CD14-positive monocyte (primary cell): ENCODE measurements at regions not wholly inside any gene's neighbourhood (a gene's known extent, or its start where the extent isn't known, plus 50 kb on each side); places are given as distances from the start of the nearest gene placed in this dataset.

Experiments
- DNase-seq, 3 donors: peaks; one replicate each; pipeline ENCODE4 v3.0.0-alpha.2; 2011 to 2022
- H2AFZ ChIP-seq: 2 replicates; pipeline ENCODE4 v1.6.0; 2012; ENCODE audit warnings: mild to moderate bottlenecking, low read depth, low read length, inconsistent platforms; ENCODE audit not compliant: insufficient read depth, poor library complexity, severe bottlenecking
- H3K27ac ChIP-seq, 2 donors: 1 replicate in 1 of 2; 2 replicates in 1 of 2; pipeline ENCODE4 v1.5.1; 2012 to 2013; ENCODE audit warnings: low read length in 2 of 2, control low read depth in 1 of 2, inconsistent platforms in 1 of 2, low read depth in 1 of 2, mild to moderate bottlenecking in 1 of 2
- H3K27me3 ChIP-seq, 2 donors: one replicate each; pipeline versions ENCODE4 v1.6.0 to v1.6.1; 2011 to 2013; ENCODE audit warnings: low read length in 2 of 2; ENCODE audit not compliant: control insufficient read depth in 2 of 2, insufficient read depth in 2 of 2
- H3K36me3 ChIP-seq, 2 donors: replicated peaks in 1 of 2; 1 replicate in 1 of 2; 2 replicates in 1 of 2; pipeline versions ENCODE4 v1.5.1 to v1.6.1; 2012 to 2013; ENCODE audit warnings: low read length in 2 of 2, control low read depth in 1 of 2, inconsistent platforms in 1 of 2, mild to moderate bottlenecking in 1 of 2; ENCODE audit not compliant: insufficient read depth in 2 of 2, control insufficient read depth in 1 of 2
- H3K4me1 ChIP-seq, 2 donors: 1 replicate in 1 of 2; 2 replicates in 1 of 2; pipeline versions ENCODE4 v1.5.1 to v1.6.1; 2012 to 2013; ENCODE audit warnings: low read length in 2 of 2, control low read depth in 1 of 2, inconsistent platforms in 1 of 2, mild to moderate bottlenecking in 1 of 2, moderate library complexity in 1 of 2; ENCODE audit not compliant: insufficient read depth in 2 of 2, control insufficient read depth in 1 of 2
- H3K4me2 ChIP-seq: replicated peaks from 2 replicates; pipeline ENCODE3; 2012; ENCODE audit warnings: low read length, moderate library complexity, mild to moderate bottlenecking; ENCODE audit not compliant: poor library complexity, severe bottlenecking; ENCODE audit errors: extremely low read depth
- H3K4me3 ChIP-seq, 3 experiments: fragments of 200-600 bp in 1 of 3; sonication (generic) in 1 of 3; replicated peaks in 1 of 3; 1 replicate in 2 of 3; 2 replicates in 1 of 3; pipeline ENCODE4 v1.5.1; 2011 to 2013; ENCODE audit warnings: low read length in 3 of 3, mild to moderate bottlenecking in 3 of 3, control low read depth in 2 of 3, low read depth in 2 of 3, inconsistent platforms in 1 of 3, moderate library complexity in 1 of 3
- H3K79me2 ChIP-seq: 2 replicates; pipeline ENCODE4 v1.6.0; 2012; ENCODE audit warnings: mild to moderate bottlenecking, control low read depth, inconsistent platforms, low read length, moderate library complexity; ENCODE audit not compliant: insufficient read depth
- H3K9ac ChIP-seq: 2 replicates; pipeline ENCODE4 v1.6.0; 2017; ENCODE audit warnings: low read length, mild to moderate bottlenecking; ENCODE audit not compliant: insufficient read depth, poor library complexity, severe bottlenecking
- H3K9me3 ChIP-seq, 2 donors: replicated peaks in 1 of 2; 1 replicate in 1 of 2; 2 replicates in 1 of 2; pipeline versions ENCODE4 v1.5.1 to v1.6.1; 2012 to 2013; ENCODE audit warnings: low read length in 2 of 2, control low read depth in 1 of 2; ENCODE audit not compliant: control insufficient read depth in 1 of 2, insufficient read depth in 1 of 2
- H4K20me1 ChIP-seq: 2 replicates; pipeline ENCODE4 v1.6.0; 2012; ENCODE audit warnings: mild to moderate bottlenecking, low read length, control low read depth, moderate library complexity; ENCODE audit not compliant: insufficient read depth
- H3K27ac Mint-ChIP-seq, 7 donors: one replicate each; pipeline ENCODE4 v1.8.0; 2020; ENCODE audit warnings: mild to moderate bottlenecking in 7 of 7, mixed read lengths in 7 of 7, moderate library complexity in 6 of 7, inconsistent platforms in 2 of 7
- H3K27me3 Mint-ChIP-seq, 3 donors: one replicate each; pipeline ENCODE4 v1.8.0; 2021 to 2022; ENCODE audit warnings: low read depth in 3 of 3, mild to moderate bottlenecking in 3 of 3, mixed read lengths in 3 of 3, moderate library complexity in 3 of 3, inconsistent platforms in 1 of 3
- H3K36me3 Mint-ChIP-seq, 2 donors: one replicate each; pipeline ENCODE4 v1.8.0; 2020; ENCODE audit warnings: mixed read lengths in 2 of 2, inconsistent platforms in 1 of 2, mild to moderate bottlenecking in 1 of 2
- H3K4me1 Mint-ChIP-seq: one replicate; pipeline ENCODE4 v1.8.0; 2020; ENCODE audit warnings: mild to moderate bottlenecking, mixed read lengths
- H3K4me3 Mint-ChIP-seq, 2 donors: one replicate each; pipeline ENCODE4 v1.8.0; 2020; ENCODE audit warnings: mild to moderate bottlenecking in 2 of 2, mixed read lengths in 2 of 2, moderate library complexity in 1 of 2
- H3K9me3 Mint-ChIP-seq, 7 donors: one replicate each; pipeline ENCODE4 v1.8.0; 2020 to 2022; ENCODE audit warnings: mixed read lengths in 7 of 7, mild to moderate bottlenecking in 6 of 7, moderate library complexity in 6 of 7, inconsistent platforms in 2 of 7
- WGBS: methylation state at CpG from one replicate; pipeline ENCODE4 v1.1.5; 2013; ENCODE audit warnings: missing lambda C conversion rate; ENCODE audit not compliant: insufficient coverage; 5-methylcytosine and 5-hydroxymethylcytosine counted together
- intact Hi-C, 2 donors: fragments of 100-400 bp; cut with micrococcal nuclease; formaldehyde crosslinking; loops; one replicate each; pipeline versions ENCODE4 v1.15.0 to v1.15.1; 2023
- TF ChIP-seq, protein P1 (sequence below): fragments of 200-600 bp; IDR thresholded peaks from one replicate; pipeline ENCODE4 v1.8.0; 2022; ENCODE audit warnings: antibody characterized with exemption, mild to moderate bottlenecking

DNA sequence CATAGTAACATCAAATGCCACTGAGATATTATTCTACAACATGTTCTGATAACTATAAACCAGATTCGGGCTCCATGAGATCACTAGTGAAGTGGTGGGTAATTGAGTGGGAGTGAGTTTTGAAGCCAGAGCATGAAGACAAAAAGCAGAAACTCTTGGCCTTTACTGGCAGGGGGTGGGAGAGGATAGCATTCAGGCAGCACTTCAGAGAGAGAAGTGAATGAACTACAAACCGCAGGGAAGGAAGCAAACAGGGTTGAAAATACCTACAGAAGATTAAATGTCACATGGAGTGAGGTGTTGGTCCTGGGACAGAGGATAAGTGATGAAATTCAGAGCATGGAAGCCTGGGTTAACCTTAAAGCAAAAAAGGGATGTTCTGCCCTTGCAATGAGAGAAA lies 250.0 kb downstream of the EPM2A start:
- Histone ChIP-seq H3K4me2 (no peak overlapping the region), H3K4me3 (no peak overlapping the region), H3K36me3 (no peaks in the 10 kb centered on the region), H3K27me3 (no peaks in the 10 kb centered on the region), H3K79me2 (no peaks in the 10 kb centered on the region), H3K27ac (no peak overlapping the region), H4K20me1 (no peaks in the 10 kb centered on the region), H2AFZ (no peak overlapping the region), H3K9ac (no peak overlapping the region), H3K9me3 (peaks cover 0 to 5% of the 10 kb centered on the region in 2 donors), H3K4me1 (no peaks in the 10 kb centered on the region)
- Mint-ChIP-seq H3K27ac (no peak overlapping the region), H3K4me1 (no peaks in the 10 kb centered on the region), H3K36me3 (no peaks in the 10 kb centered on the region), H3K9me3 (peaks cover 0 to 16% (median 2%) of the 10 kb centered on the region in 7 donors), H3K27me3 (no peaks in the 10 kb centered on the region), H3K4me3 (no peak overlapping the region)
- WGBS = 86% methylated on average over 1 of the region's 2 CpGs
- TF ChIP-seq, protein P1, sequence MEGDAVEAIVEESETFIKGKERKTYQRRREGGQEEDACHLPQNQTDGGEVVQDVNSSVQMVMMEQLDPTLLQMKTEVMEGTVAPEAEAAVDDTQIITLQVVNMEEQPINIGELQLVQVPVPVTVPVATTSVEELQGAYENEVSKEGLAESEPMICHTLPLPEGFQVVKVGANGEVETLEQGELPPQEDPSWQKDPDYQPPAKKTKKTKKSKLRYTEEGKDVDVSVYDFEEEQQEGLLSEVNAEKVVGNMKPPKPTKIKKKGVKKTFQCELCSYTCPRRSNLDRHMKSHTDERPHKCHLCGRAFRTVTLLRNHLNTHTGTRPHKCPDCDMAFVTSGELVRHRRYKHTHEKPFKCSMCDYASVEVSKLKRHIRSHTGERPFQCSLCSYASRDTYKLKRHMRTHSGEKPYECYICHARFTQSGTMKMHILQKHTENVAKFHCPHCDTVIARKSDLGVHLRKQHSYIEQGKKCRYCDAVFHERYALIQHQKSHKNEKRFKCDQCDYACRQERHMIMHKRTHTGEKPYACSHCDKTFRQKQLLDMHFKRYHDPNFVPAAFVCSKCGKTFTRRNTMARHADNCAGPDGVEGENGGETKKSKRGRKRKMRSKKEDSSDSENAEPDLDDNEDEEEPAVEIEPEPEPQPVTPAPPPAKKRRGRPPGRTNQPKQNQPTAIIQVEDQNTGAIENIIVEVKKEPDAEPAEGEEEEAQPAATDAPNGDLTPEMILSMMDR = no peak
- no peak for DNase-seq
- intact Hi-C loops = no loop called here

DNA sequence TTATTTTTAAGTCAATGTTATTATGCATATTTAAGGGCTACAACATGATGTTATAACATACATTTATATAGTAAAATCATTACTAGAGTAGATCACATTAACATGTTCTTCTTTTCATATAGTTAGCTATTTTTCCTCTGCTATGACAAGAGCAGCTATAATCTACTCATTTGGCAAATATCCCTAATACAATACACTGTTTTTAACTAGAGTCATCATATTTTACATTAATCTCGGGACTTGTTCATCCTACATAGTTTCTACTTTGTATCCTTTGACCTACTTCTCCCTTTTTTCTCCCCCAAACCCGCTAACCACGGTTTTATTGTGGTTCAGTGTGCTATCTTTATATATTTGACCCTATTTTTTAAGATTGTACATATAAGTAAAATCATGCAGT lies 249.0 kb downstream of the EPM2A start:
- H3K9ac ChIP-seq = no peak overlapping the region
- no peak overlapping the region for H3K27ac Mint-ChIP-seq
- TF ChIP-seq, protein P1 = no peak
- H3K27me3 ChIP-seq = no peaks in the 10 kb centered on the region
- H3K36me3 Mint-ChIP-seq = no peaks in the 10 kb centered on the region
- peaks cover 2 to 8% of the 10 kb centered on the region in 2 donors for H3K9me3 ChIP-seq
- no peak overlapping the region for H3K27ac ChIP-seq
- H3K27me3 Mint-ChIP-seq = no peaks in the 10 kb centered on the region
- H3K4me3 ChIP-seq = no peak overlapping the region
- no CpG with 5 or more reads among the region's 3 CpGs for WGBS
- H3K79me2 ChIP-seq = no peaks in the 10 kb centered on the region
- peaks cover 0 to 16% (median 2%) of the 10 kb centered on the region in 7 donors for H3K9me3 Mint-ChIP-seq
- no peak overlapping the region for H2AFZ ChIP-seq
- intact Hi-C loops = no loop called here
- H3K4me1 ChIP-seq = no peaks in the 10 kb centered on the region
- no peaks in the 10 kb centered on the region for H3K4me1 Mint-ChIP-seq
- no peak overlapping the region for H3K4me2 ChIP-seq
- DNase-seq = no peak
- H4K20me1 ChIP-seq = no peaks in the 10 kb centered on the region
- no peak overlapping the region for H3K4me3 Mint-ChIP-seq
- H3K36me3 ChIP-seq = no peaks in the 10 kb centered on the region
